Astrocyte (in vitro differentiated cells and primary cell): ENCODE measurements at regions not wholly inside any gene's neighbourhood (a gene's known extent, or its start where the extent isn't known, plus 50 kb on each side); places are given as distances from the start of the nearest gene placed in this dataset.

Experiments used
- DNase-seq: peaks from one replicate; pipeline ENCODE4 v3.0.0-alpha.2; 2010; ENCODE audit warnings: low read depth
- FAIRE-seq: peaks from 2 replicates; lab custom pipeline; 2011; peaks lifted over from hg19 to GRCh38; lab: Jason Lieb, UNC
- H2AFZ ChIP-seq: 2 replicates; pipeline ENCODE4 v1.6.0; 2012; ENCODE audit warnings: low read depth, low read length, inconsistent platforms
- H3K27ac ChIP-seq: 2 replicates; pipeline ENCODE4 v1.5.1; 2011; ENCODE audit warnings: low read depth, low read length, inconsistent platforms
- H3K27me3 ChIP-seq: 2 replicates; pipeline ENCODE4 v1.6.0; 2011; ENCODE audit warnings: low read length, inconsistent platforms; ENCODE audit not compliant: insufficient read depth
- H3K36me3 ChIP-seq: 2 replicates; pipeline ENCODE4 v1.5.1; 2011; ENCODE audit warnings: low read length, inconsistent platforms; ENCODE audit not compliant: insufficient read depth
- H3K4me1 ChIP-seq: 2 replicates; pipeline ENCODE4 v1.5.1; 2011; ENCODE audit warnings: low read length, inconsistent platforms; ENCODE audit not compliant: insufficient read depth
- H3K4me2 ChIP-seq: 2 replicates; pipeline ENCODE4 v1.6.0; 2012; ENCODE audit warnings: low read length, inconsistent platforms
- H3K4me3 ChIP-seq: 2 replicates; pipeline ENCODE4 v1.5.1; 2011; ENCODE audit warnings: low read depth, mild to moderate bottlenecking, low read length, inconsistent platforms; ENCODE audit not compliant: insufficient read depth
- H3K79me2 ChIP-seq: 2 replicates; pipeline ENCODE4 v1.6.0; 2012; ENCODE audit warnings: mild to moderate bottlenecking, low read length, inconsistent platforms; ENCODE audit not compliant: insufficient read depth
- H3K9ac ChIP-seq: 2 replicates; pipeline ENCODE4 v1.6.0; 2012; ENCODE audit warnings: mild to moderate bottlenecking, low read length, inconsistent platforms
- H3K9me3 ChIP-seq: 2 replicates; pipeline ENCODE4 v1.5.1; 2012; ENCODE audit warnings: low read depth, mild to moderate bottlenecking, low read length, inconsistent platforms; ENCODE audit not compliant: insufficient read depth
- H4K20me1 ChIP-seq: 2 replicates; pipeline ENCODE4 v1.6.0; 2012; ENCODE audit warnings: low read length, inconsistent platforms; ENCODE audit not compliant: insufficient read depth
- H3K27ac Mint-ChIP-seq: one replicate; pipeline ENCODE4 v1.8.0; 2021; ENCODE audit warnings: mild to moderate bottlenecking, mixed read lengths; ENCODE audit not compliant: unreplicated experiment
- H3K27me3 Mint-ChIP-seq: one replicate; pipeline ENCODE4 v1.8.0; 2021; ENCODE audit warnings: low read depth, mixed read lengths; ENCODE audit not compliant: unreplicated experiment
- H3K36me3 Mint-ChIP-seq: one replicate; pipeline ENCODE4 v1.8.0; 2021; ENCODE audit warnings: low read depth, mixed read lengths; ENCODE audit not compliant: unreplicated experiment
- H3K4me1 Mint-ChIP-seq: one replicate; pipeline ENCODE4 v1.8.0; 2021; ENCODE audit warnings: low read depth, mixed read lengths; ENCODE audit not compliant: unreplicated experiment
- H3K4me3 Mint-ChIP-seq: one replicate; pipeline ENCODE4 v1.8.0; 2021; ENCODE audit warnings: mild to moderate bottlenecking, moderate library complexity, mixed read lengths; ENCODE audit not compliant: unreplicated experiment
- H3K9me3 Mint-ChIP-seq: one replicate; pipeline ENCODE4 v1.8.0; 2021; ENCODE audit warnings: mild to moderate bottlenecking, mixed read lengths; ENCODE audit not compliant: unreplicated experiment
- EZH2 ChIP-seq: IDR thresholded peaks from 2 replicates; pipeline ENCODE4 v1.6.1; 2012; ENCODE audit warnings: mild to moderate bottlenecking, low read length, inconsistent platforms; ENCODE audit not compliant: insufficient read depth
- TF ChIP-seq, protein P1 (sequence below): IDR thresholded peaks from 2 replicates; pipeline ENCODE4 v1.5.1; 2011; ENCODE audit warnings: low read depth, mild to moderate bottlenecking, inconsistent platforms, low read length, moderate library complexity; ENCODE audit not compliant: insufficient read depth

DNA sequence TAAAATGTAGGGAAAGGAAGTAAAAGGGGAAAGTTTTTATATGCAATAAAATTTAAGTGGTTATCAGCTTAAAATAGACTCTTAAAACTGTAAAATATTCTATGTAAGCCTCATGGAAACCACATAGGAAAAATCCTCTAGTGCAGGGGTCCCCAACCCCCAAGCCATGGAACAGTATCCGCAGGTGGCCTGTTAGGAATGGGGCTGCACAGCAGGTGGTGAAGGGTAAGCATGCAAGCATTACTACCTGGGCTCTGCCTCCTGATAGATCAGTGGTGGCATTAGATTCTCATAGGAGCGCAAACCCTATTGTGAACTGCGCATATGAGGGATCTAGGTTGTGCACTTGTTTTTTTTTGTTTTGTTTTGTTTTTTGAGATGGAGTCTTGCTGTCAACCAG is 1409.3 kb upstream of the CDH2 start:
- H3K4me3 Mint-ChIP-seq, result no peak overlapping the region
- no peak overlapping the region for H3K27ac Mint-ChIP-seq
- Histone ChIP-seq H3K4me2 (no peak overlapping the region), H3K36me3 (no peaks in the 10 kb centered on the region), H3K4me1 (no peaks in the 10 kb centered on the region), H3K4me3 (no peak overlapping the region), H3K9ac (no peak overlapping the region), H3K9me3 (no peaks in the 10 kb centered on the region), H3K27ac (no peak overlapping the region), H2AFZ (no peak overlapping the region), H4K20me1 (no peaks in the 10 kb centered on the region), H3K27me3 (no peaks in the 10 kb centered on the region), H3K79me2 (no peaks in the 10 kb centered on the region)
- TF ChIP-seq EZH2, result no peak
- TF ChIP-seq, protein P1, sequence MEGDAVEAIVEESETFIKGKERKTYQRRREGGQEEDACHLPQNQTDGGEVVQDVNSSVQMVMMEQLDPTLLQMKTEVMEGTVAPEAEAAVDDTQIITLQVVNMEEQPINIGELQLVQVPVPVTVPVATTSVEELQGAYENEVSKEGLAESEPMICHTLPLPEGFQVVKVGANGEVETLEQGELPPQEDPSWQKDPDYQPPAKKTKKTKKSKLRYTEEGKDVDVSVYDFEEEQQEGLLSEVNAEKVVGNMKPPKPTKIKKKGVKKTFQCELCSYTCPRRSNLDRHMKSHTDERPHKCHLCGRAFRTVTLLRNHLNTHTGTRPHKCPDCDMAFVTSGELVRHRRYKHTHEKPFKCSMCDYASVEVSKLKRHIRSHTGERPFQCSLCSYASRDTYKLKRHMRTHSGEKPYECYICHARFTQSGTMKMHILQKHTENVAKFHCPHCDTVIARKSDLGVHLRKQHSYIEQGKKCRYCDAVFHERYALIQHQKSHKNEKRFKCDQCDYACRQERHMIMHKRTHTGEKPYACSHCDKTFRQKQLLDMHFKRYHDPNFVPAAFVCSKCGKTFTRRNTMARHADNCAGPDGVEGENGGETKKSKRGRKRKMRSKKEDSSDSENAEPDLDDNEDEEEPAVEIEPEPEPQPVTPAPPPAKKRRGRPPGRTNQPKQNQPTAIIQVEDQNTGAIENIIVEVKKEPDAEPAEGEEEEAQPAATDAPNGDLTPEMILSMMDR, result no peak
- H3K9me3 Mint-ChIP-seq, result no peaks in the 10 kb centered on the region
- H3K36me3 Mint-ChIP-seq, result no peaks in the 10 kb centered on the region
- no peaks in the 10 kb centered on the region for H3K4me1 Mint-ChIP-seq
- FAIRE-seq, result no peak
- DNase-seq, result no peak
- peaks cover 3% of the 10 kb centered on the region for H3K27me3 Mint-ChIP-seq

DNA sequence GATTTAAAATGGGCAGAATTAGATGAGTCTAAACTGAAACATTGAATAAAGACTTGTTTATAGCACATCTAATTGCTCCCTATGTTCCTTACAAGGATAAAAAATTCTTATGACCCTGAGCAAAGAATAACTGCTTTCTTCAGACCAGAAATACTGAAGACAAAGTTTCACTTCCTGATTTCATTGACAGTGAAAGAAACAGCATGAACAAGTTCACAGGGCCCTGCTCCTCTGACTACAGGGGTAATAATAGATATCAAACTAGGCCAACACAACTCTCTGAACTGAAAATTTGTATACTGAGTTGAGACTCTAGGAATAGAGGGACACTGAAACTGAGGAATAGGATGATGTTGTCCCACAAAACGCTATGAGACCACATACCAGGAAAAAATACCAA is 1383.3 kb upstream of the CDH2 start:
- H3K4me1 Mint-ChIP-seq, result no peaks in the 10 kb centered on the region
- Histone ChIP-seq H3K36me3 (no peaks in the 10 kb centered on the region), H3K79me2 (no peaks in the 10 kb centered on the region), H3K27ac (no peak overlapping the region), H2AFZ (no peak overlapping the region), H3K9ac (no peak overlapping the region), H3K27me3 (no peaks in the 10 kb centered on the region), H3K4me1 (no peaks in the 10 kb centered on the region), H3K4me3 (no peak overlapping the region), H3K4me2 (no peak overlapping the region), H4K20me1 (no peaks in the 10 kb centered on the region), H3K9me3 (no peaks in the 10 kb centered on the region)
- H3K27me3 Mint-ChIP-seq, result no peaks in the 10 kb centered on the region
- H3K36me3 Mint-ChIP-seq, result no peaks in the 10 kb centered on the region
- DNase-seq (no peak), FAIRE-seq (no peak)
- H3K4me3 Mint-ChIP-seq, result no peak overlapping the region
- no peak overlapping the region for H3K27ac Mint-ChIP-seq
- H3K9me3 Mint-ChIP-seq, result peaks cover 1% of the 10 kb centered on the region
- TF ChIP-seq, protein P1, result no peak
- no peak for TF ChIP-seq EZH2

DNA sequence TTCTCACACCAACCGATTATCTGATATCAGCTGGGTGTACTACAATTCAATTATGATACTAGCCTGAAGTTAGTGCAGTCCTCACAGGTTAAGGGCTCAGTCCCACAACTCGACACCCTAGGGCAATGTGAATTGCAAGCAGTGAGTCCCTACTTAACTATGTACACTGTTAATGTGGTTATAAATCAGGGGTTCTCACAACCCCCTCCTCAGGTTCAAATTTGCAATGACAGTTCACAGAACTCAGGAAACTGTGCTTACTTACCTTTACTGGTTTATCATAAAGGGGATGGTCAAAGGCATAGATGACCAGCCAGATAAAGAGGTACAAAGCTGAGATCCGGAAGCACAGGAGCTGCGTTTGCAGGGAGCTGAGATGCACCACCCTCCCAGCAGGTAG is 1379.1 kb upstream of the CDH2 start:
- Histone ChIP-seq H3K79me2 (no peaks in the 10 kb centered on the region), H2AFZ (no peak overlapping the region), H3K4me1 (no peaks in the 10 kb centered on the region), H3K36me3 (no peaks in the 10 kb centered on the region), H3K27me3 (no peaks in the 10 kb centered on the region), H3K27ac (no peak overlapping the region), H3K9me3 (no peaks in the 10 kb centered on the region), H4K20me1 (no peaks in the 10 kb centered on the region), H3K4me3 (no peak overlapping the region), H3K4me2 (no peak overlapping the region), H3K9ac (no peak overlapping the region)
- H3K27me3 Mint-ChIP-seq, result no peaks in the 10 kb centered on the region
- FAIRE-seq (no peak), DNase-seq (no peak)
- H3K4me1 Mint-ChIP-seq, result no peaks in the 10 kb centered on the region
- no peak for TF ChIP-seq EZH2
- TF ChIP-seq, protein P1, result no peak
- no peaks in the 10 kb centered on the region for H3K36me3 Mint-ChIP-seq
- H3K27ac Mint-ChIP-seq, result no peak overlapping the region
- peaks cover 4% of the 10 kb centered on the region for H3K9me3 Mint-ChIP-seq
- H3K4me3 Mint-ChIP-seq, result no peak overlapping the region
